SH-SY5Y (cell line): ENCODE measurements at regions not wholly inside any gene's neighbourhood (a gene's known extent, or its start where the extent isn't known, plus 50 kb on each side); places are given as distances from the start of the nearest gene placed in this dataset.

Experiments used
- GATA2 ChIP-seq: IDR thresholded peaks from 2 replicates; pipeline ENCODE4 v1.6.1; 2011; ENCODE audit warnings: mild to moderate bottlenecking, low read depth, low read length
- GATA3 ChIP-seq: IDR thresholded peaks from 2 replicates; pipeline ENCODE4 v1.6.1; 2011; ENCODE audit warnings: low read depth, mild to moderate bottlenecking, low read length, moderate library complexity

GRCh38 chr11:92907671-92908070 lies 61.8 kb upstream of the MTNR1B start:
- TF ChIP-seq GATA3 (no peak), GATA2 (no peak)

- no peak for TF ChIP-seq GATA2
- TF ChIP-seq GATA3 = no peak
These were observed 60.2 kb upstream of the MTNR1B start for GRCh38 chr11:92909214-92909613.

- TF ChIP-seq GATA2 = no peak
- TF ChIP-seq GATA3 = no peak
These were observed 58.0 kb upstream of the MTNR1B start for GRCh38 chr11:92911478-92911877.

GRCh38 chr11:92915551-92915950 lies 53.9 kb upstream of the MTNR1B start:
- TF ChIP-seq GATA3 (no peak), GATA2 (no peak)

GRCh38 chr11:92916299-92916698 lies 53.2 kb upstream of the MTNR1B start:
- TF ChIP-seq GATA3 = no peak
- TF ChIP-seq GATA2 = no peak

- TF ChIP-seq GATA3 (no peak), GATA2 (no peak)
These were observed 51.5 kb upstream of the MTNR1B start for GRCh38 chr11:92917927-92918326.

GRCh38 chr11:92919048-92919447 lies 50.4 kb upstream of the MTNR1B start:
- TF ChIP-seq GATA3 (no peak), GATA2 (no peak)
